GM18951 (cell line): ENCODE measurements at regions not wholly inside any gene's neighbourhood (a gene's known extent, or its start where the extent isn't known, plus 50 kb on each side); places are given as distances from the start of the nearest gene placed in this dataset.
"Not testable (repeated sequence)": the region's sequence is repeated elsewhere in the genome, so short reads cannot be mapped to it uniquely, and the experiment has no call there.

Source experiments
- POLR2A ChIP-seq: IDR thresholded peaks from 4 replicates; pipeline ENCODE4 v1.6.1; 2011; ENCODE audit warnings: mild to moderate bottlenecking; ENCODE audit not compliant: insufficient read length, insufficient read depth; ENCODE audit errors: extremely low read depth
- in situ Hi-C: fragments of 300-500 bp; cut with MboI; formaldehyde crosslinking; loops from one replicate; pipeline ENCODE4 v1.12.0; 2022; ENCODE audit warnings: low sequenced_read_pairs, mixed read lengths, inconsistent platforms; ENCODE audit not compliant: unreplicated experiment

DNA sequence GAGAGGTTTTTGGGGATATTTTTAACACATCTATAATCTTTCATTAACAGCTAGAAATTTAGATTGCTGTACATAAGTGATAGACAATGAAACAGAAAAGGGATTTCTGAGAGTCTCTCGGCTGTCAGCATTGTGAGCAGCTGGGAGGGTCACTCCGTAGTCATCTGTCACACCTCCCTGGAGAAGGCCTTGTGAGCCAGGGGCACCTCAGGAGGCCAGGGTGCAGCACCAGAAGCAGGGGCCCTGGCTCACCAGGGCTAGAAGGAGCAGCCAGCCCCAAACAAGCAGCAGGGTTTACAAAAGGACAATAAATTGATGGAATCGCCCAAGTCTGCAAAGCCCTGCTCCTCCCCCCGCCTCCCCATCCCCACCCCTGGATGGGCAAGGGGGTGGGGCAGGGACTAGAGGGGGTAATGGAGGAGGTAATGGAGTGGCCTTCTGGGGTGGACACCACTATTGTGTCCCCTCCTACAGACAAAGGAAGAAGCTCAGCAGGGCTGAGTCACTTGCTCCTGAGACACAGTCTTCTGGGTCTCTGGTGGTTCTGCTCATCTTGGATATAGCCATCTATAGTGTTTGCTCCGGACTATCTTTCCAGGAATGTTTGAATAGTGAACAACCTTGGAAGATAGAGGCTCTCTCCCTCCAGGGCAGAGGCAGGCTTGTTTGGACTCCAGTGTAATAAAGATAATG, 263.4 kb downstream of the NPHP4 start:
- in situ Hi-C loops, result no loop called here
- no peak for TF ChIP-seq POLR2A

GRCh38 chr1:5727871-5728643, 264.2 kb downstream of the NPHP4 start:
- TF ChIP-seq POLR2A, result no peak
- in situ Hi-C loops, result no loop called here

GRCh38 chr1:5727191-5727590, 265.0 kb downstream of the NPHP4 start:
- in situ Hi-C loops, result no loop called here
- TF ChIP-seq POLR2A, result no peak

- in situ Hi-C loops, result not testable (repeated sequence)
These were observed 265.5 kb downstream of the NPHP4 start for GRCh38 chr1:5726586-5727184.

GRCh38 chr1:5725855-5726585, 266.2 kb downstream of the NPHP4 start:
- no peak for TF ChIP-seq POLR2A
- in situ Hi-C loops, result no loop called here

DNA sequence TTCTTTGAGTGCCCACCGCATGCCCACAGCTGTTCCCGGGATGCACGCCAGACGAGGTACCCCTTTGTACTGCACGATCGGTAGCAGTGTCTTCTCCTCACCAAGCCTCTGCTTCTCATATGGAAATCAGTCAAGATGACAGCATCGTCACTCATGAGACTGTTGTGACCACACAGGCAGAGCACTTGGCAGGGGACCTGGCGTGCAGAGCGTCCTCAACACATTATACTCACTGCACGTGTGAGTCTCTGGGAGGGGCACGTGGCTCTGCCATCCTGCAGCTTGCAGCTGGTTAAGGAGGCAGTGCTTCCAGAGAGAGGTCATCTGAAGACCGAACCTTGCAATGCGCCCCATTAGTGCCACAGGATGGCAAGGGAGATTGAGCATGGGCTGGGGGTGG, 266.8 kb downstream of the NPHP4 start:
- TF ChIP-seq POLR2A, result no peak
- in situ Hi-C loops, result no loop called here

DNA sequence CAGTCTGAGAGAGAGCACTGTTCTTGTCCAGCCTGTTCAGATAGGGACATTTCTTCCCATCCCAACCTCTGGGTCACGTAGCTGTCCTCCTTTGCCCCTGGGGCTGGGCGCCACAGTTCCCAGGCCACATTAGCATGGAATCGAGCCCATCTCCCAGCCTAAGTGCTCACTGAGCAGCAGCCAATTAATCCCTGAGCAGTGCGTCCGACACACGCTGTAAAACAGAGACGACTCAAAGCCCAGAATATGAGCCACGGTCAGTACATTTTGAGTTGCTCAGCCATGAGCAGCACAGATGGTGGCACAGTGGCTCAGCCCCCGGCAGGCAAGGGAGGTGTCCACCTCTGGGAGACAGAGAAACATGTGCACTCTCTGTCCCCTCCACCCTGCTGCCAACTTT, 267.4 kb downstream of the NPHP4 start:
- no peak for TF ChIP-seq POLR2A
- in situ Hi-C loops, result no loop called here

GRCh38 chr1:5722635-5723164, 269.5 kb downstream of the NPHP4 start:
- no peak for TF ChIP-seq POLR2A
- in situ Hi-C loops, result no loop called here

DNA sequence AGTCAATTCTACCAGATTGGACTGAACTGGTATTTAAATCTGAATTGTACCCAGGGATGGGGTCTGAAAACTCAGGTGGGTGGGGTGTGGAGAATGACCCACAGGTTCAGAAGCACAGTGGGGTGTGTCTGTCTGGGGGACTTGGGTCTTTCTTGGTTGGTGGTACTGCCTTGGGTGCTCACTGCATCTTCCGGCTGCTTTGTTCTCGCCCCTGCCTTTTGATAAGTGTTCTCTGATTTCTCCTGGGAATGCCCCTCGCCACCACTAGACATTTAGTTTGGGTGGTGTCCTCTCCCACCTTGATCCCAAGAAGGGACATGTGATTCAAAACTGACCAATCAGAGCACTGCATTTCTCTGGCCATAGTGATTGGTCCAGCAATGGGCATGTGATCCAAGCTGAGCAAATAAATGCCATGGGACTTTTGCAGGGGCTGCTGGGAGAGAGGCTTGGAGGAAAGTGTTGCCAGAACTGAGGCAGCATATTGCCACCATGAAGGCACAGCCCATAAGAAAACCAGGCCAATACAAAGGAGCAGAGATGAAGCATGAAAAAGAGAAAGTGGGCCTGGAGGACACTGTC, 270.5 kb downstream of the NPHP4 start:
- in situ Hi-C loops, result no loop called here
- no peak for TF ChIP-seq POLR2A

DNA sequence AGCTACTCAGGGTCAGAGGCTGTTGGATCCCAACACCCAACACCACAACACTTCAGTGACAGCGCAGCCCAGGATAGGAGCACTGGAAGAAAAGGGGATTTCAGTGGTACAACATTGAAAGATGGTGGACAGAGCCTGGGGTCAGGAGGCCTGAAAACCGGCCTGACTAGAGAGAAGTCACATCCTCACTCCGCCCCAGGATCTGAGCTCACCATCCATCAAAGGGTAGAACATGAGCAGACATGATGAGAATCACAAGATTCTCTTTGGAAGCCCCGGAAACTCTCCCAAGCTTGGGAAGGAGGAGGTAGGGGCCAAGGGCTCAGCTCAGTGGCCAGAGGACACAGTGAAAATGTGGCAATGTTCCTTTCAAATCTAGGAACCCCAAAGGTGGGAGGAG, 271.3 kb downstream of the NPHP4 start:
- TF ChIP-seq POLR2A, result no peak
- in situ Hi-C loops, result no loop called here

DNA sequence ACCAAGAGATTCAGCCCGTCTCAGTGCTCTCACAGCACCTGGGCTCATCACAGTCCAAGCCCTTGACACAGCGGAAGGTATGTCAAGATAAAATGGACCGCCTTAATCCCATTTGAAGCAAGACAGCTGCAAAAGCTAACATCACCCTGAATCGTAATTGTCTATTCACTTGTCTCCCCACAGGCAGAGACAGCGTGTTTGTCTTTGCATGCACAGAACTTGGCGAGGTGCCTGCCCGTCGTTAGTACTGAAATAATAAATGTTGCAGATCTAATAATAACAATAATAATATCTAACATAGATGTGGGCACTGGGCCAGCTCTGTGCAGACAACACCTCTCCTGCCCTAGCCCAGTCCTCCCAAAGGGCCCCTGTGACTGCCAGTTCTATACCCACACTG, 271.7 kb downstream of the NPHP4 start:
- TF ChIP-seq POLR2A, result no peak
- in situ Hi-C loops, result no loop called here

- in situ Hi-C loops, result no loop called here
These were observed 272.2 kb downstream of the NPHP4 start for GRCh38 chr1:5720045-5720444.

More at GRCh38 chr1:5720045-5720444, 272.2 kb downstream of the NPHP4 start:
- no peak for TF ChIP-seq POLR2A
